HG03135 (cell line): ENCODE measurements at regions not wholly inside any gene's neighbourhood (a gene's known extent, or its start where the extent isn't known, plus 50 kb on each side); places are given as distances from the start of the nearest gene placed in this dataset.
"Not testable (repeated sequence)": the region's sequence is repeated elsewhere in the genome, so short reads cannot be mapped to it uniquely, and the experiment has no call there.

Experiments used
- ATAC-seq: cut with Tn5 transposase; IDR thresholded peaks from one replicate; pipeline ENCODE4 v1.9.1; 2021; ENCODE audit warnings: mild to moderate bottlenecking, moderate library complexity; ENCODE audit not compliant: unreplicated experiment

DNA sequence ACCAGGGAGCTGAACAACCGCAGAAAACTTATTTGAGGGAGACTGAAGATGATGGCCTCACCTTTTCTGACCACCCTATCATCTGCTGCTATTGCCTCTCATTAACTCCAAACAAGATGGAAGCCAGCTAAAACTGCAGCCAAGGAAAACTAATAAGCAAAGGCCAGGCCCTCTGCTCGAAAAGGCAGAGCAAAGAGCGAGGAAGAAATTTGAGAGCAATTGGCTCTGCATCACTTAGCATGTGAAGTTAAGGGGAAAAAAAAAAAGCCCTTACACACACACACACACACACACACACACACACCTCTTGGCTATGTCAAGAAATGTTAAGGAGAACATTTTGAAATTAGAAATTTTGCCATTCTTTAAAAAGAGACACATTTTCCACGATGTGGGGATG lies 228.1 kb upstream of the CYLC2 start:
- ATAC-seq, result no peak

GRCh38 chr9:102740578-102740977 lies 254.6 kb upstream of the CYLC2 start:
- ATAC-seq, result no peak

GRCh38 chr9:102728946-102729345 lies 266.2 kb upstream of the CYLC2 start:
- ATAC-seq, result no peak

- ATAC-seq, result no peak
Observed at GRCh38 chr9:102714184-102714583, 280.9 kb upstream of the CYLC2 start.

DNA sequence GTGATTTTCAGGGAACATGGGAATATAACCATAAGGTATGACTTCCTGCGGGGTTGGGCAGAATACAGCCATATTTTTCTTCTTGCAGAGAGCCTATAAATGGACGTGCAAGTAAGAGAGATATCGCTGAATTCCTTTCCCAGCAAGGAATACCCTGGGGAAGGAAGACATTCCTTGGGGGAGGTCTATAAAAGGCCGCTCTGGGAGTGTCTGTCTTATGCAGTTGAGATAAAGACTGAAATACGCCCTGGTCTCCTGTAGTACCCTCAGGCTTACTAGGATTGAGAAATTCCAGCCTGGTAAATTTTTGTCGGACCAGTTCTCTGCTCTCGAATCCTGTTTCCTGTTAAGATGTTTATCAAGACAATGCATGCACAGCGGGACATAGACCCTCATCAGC lies 282.2 kb upstream of the CYLC2 start:
- ATAC-seq, result not testable (repeated sequence)

- ATAC-seq, result no peak
Observed at GRCh38 chr9:102700936-102701335, 294.2 kb upstream of the CYLC2 start.

DNA sequence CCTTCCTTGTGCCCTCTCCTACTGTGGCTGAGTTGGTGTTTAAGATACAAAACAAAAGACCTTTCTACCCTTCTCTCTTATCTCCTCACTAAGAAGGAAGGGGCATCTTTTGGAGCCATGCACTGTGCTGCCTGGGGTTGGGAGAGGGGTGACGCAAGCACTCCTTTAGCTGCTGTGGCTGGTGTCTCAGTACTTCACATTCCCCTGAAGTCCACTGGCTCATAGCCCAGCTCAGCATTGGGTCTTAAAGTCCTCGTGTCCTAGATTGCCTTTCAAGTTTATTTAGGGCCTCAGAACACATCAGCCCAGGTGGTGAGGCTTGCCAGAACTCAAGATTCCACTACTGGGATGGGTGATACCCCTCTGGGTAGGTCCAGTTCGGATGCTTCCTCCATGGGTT lies 325.9 kb upstream of the CYLC2 start:
- no peak for ATAC-seq

- ATAC-seq, result no peak
Observed at GRCh38 chr9:102652471-102652870, 342.7 kb upstream of the CYLC2 start.

GRCh38 chr9:102650896-102651295 lies 344.2 kb upstream of the CYLC2 start:
- no peak for ATAC-seq

GRCh38 chr9:102642651-102643050 lies 352.5 kb upstream of the CYLC2 start:
- no peak for ATAC-seq

GRCh38 chr9:102631559-102631958 lies 363.6 kb upstream of the CYLC2 start:
- ATAC-seq, result no peak

- ATAC-seq, result no peak
Observed at GRCh38 chr9:102609461-102609860, 385.7 kb upstream of the CYLC2 start.

- ATAC-seq, result not testable (repeated sequence)
Observed at GRCh38 chr9:102603198-102604195, 391.6 kb upstream of the CYLC2 start.

- no peak for ATAC-seq
Observed at GRCh38 chr9:102594241-102594640, 400.9 kb upstream of the CYLC2 start.

DNA sequence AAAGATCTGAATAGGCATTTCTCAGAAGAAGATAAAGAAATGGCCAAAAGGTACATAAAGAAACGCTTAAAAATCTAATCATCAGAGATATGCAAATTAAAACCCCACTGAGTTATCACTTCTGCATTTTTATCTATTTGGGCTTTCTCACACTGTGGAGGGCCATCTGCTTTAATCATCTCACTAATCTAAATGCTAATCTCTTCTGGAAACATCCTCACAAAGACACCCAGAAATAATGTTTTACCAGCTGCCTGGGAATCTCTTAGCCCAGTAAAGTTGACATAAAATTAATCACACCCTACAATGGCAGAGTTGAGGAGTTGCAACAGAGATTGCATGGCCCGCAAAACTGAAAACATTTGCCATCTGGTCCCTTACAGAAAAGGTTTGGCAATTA lies 407.9 kb upstream of the CYLC2 start:
- no peak for ATAC-seq

DNA sequence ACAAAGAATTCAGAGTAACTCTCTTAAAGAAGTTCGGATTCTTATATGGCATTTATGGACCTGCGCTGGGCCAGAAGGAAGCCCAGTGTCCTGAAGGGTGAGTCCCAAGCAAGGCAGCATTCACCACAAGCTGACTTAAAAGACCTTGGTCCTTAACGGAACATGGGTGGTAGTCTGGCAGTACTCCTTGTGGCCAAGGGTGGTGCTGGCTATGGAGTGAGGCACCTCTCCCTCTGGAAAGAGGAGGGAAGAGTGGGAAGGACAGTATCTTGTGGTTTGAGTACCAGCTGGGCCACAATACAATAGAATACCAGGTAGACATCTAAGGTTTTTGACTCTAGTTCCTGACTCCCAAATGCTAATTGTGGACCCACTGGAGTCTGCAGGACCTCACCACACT lies 425.7 kb upstream of the CYLC2 start:
- no peak for ATAC-seq

DNA sequence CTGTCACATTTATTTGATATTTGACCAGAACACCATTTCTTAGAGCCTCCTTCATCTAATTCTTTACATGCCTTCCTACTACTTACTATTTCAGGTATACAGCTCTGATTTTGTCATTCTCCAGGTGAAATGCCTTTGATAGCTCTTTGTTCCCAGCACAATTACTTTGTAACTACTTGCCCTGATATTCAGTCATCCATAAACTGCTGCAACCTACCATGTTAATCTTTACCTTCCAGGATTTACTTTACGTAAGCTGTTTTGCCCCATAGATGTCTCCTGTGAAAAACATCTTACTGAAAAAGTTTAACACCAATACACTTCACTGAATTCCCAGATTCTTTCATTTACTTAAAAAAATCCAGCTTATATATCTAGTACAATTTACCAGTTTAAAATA lies 443.8 kb upstream of the CYLC2 start:
- no peak for ATAC-seq

DNA sequence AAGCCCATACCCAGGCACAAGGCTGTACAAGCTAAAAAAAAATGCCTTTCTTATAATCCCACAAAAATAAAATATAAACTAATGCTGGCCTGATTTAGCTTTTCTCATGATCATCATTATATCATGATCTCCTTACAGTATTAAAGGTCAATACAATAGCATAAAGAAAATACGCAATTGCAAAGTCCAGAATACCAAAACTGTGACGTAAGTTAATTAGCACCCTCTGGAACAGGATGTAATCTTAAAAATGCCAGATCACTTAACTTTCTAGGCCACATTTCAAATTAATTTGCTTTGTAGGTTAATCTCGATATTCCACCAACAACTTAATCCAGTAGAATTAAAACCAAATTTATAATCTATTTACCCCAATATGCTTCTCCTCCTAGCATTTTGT lies 444.2 kb upstream of the CYLC2 start:
- no peak for ATAC-seq

DNA sequence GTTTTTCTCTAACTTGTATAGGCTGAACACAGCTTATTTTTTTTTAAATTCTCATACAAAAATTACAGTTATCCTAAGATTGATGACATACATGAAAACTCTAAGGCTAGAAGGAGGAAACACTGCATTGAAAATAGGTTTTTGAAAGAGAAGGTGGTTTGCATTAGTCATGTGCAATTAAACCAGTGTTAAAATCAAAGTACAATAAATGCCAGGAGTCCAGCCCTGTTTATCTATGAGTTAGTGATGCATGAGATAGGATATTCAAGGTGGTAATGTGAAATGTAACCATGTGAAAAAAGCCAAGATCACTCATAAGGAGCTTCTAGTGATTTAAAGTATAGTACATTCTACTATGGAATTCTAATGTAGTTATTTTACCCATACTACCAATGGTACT lies 444.9 kb upstream of the CYLC2 start:
- no peak for ATAC-seq

DNA sequence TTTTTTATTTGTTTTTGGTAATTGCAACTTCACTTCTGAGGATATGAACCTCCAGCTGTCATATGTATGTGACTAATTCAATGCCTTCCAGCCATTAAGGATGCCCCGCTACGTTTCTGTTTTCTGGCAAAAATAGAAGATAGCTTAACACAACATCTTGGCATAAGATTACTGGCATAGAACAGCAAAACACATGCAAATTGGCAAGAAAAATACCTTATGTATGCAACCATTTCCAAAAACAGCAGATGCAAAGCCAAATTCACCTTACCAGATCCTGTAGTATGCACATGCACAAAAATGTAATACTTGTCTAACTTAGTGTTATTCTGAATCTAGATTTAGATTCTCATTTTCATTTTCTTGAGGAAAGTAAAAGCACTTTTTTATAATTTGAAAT lies 461.1 kb upstream of the CYLC2 start:
- ATAC-seq, result no peak

DNA sequence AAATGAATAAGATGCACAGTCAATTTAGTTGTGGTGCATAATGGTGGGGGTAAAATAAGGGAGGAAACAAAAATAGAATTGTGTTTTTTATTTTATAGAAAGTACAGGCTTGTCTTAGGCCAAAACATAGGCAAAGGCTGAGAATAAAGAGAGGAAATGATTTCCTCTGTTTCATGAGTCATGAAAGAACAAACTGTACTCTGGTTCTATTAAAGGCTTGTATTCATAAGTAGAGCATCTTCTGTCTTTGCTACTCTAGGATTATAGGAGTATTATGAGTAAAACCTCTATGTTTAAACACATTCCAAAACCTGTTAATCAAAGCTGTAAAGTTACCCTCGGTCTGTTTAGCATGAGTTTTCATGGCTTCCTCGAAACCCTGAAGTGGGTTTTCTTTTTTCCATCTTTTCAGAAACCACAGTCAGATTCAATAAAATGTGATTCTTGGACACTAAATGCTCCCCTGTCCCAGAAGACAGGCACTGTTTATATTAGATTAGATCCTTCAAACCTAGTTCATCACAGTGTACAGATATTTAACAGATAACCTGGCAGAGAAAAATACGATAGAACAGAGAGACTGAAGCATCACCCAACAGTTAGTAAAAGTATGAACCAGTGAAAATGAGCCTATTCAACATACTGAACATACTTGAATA lies 473.9 kb upstream of the CYLC2 start:
- ATAC-seq, result no peak

DNA sequence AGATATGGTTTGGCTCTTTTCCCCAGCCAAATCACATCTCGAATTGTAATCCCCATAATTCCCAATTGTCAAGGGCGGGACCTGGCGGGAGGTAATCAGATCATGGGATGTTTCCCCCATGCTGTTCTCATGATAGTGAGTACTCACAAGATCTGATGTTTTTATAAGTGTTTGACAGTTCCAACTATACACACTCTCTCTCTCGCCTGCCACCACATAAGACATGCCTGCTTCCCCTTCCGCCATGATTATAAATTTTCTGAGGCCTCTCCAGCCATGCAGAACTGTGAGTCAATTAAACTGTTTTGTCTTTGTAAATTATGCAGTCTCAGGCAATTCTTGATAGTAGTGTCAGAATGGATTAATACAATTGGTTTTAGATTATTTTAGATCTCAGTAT lies 475.7 kb upstream of the CYLC2 start:
- ATAC-seq, result no peak
